ENCODE measurements at regions not wholly inside any gene's neighbourhood (a gene's known extent, or its start where the extent isn't known, plus 50 kb on each side); places are given as distances from the start of the nearest gene placed in this dataset.

DNA sequence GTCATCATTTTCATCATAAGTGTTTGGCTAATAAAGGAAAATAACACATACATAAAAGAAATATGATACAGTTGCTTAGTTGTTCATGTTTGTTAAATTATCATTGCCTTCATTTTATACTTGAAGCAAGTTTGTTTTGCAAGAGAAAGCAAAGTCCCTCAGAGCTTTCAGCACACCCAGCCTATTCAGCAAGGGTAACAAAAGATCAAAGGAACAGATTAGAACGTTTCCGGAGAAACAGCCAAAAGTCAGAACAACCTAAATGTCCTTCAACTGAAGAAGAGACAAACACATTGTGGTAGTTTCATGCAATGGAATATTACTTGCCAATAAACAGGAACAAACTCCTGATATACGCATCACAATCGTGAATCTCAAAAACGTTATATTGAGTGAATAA, 380.7 kb downstream of the MZT1 start:
- DNase-seq (ENCODE audit: low read depth in 2 of 2), result no peak

- no peak for DNase-seq (ENCODE audit: low read depth in 2 of 2)
Observed at GRCh38 chr13:72342364-72342763, 385.1 kb downstream of the MZT1 start.

- DNase-seq (ENCODE audit: low read depth in 2 of 2), result no peak
Observed at GRCh38 chr13:72341904-72342303, 385.5 kb downstream of the MZT1 start.

DNA sequence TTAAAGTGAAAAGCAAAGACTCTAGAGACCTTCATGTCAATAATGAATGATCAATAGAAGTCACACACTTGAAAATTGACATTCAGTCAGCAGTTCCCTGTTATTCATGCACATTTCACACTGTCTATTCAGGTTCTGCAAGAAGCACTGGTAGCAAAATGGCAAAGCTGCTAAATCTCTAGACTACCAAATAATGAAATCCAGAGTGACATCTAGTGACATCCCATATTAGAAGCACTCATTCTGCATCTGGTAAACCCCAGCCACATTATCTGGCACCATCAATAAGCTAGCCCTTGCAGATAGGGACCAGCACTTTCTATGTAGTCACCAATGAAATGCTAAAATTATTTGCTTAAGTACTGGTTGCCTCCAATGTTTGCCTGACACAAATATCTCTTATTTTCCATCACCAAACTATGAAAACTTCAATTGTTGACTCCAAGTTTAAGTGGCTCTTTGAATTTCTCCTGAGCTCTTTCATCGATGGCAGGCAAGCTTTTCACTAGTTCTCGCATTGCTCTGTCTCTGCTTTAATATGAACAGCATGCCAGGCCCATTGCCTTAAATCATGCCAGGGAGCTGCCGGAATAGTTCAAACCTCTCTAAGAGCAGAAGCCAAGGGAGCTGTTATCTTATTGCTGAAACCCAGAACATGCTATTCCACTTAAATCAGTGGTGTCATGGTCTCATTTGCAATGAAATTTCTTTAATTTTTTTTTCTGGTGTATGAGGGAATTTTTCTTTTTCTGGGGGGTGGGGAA, 409.9 kb downstream of the MZT1 start:
- DNase-seq (ENCODE audit: low read depth in 2 of 2), result no peak

DNA sequence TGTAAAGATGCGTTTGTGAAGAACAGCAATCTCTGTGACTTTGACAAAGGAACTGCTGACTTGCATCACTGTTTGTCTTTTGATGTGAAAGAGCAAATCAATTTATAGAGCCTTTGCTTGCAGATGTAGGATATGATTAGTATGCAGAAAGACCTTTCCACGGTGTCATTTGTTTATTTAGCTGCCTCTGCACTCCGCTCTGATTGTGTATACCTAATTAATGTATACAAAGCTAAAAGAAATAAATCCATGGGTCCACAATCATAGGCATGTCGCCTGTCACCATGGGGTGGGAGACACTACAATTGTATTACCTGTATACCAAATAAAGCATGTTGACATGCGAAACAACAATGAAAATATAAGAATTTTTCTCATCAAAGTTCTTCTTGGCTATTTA, 410.7 kb downstream of the MZT1 start:
- DNase-seq (ENCODE audit: low read depth in 2 of 2), result no peak

DNA sequence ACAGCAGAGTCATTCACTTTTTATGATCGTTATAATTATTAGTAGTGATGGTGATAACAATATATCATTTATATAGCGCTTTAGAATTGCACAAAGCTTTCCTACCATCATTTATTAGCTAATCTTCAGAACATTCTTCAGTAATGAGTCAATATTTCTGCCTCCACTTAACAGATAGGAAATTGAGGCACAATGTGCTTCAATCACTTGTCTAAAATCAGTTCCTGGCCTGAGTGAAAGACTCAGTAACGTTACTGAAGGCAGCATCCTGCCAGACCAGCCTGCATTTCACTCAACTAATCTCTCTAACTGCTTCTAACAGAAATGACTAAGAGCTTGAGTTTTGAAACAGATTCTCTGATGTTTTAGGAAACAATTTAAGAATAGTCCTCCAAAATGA, 412.1 kb downstream of the MZT1 start:
- DNase-seq (ENCODE audit: low read depth in 2 of 2), result no peak

DNA sequence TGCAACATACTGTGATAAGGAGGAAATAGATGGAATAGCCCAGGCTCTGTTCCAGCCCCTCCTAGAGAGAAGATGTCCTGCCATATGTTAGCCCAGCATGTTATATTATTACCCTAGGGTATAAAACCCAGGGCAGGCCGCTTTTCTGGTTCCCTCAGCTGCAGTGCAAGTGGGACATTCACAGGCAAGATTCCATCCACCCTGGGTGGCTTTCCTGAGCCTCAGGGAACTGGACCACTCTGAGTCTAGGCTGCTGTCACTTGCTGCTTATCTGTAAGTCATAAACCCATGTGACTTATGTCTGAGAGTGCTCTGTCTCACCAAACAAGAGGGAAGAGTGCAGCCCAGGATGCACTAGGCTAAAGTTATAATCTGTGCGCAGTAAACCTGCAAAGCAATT, 413.2 kb downstream of the MZT1 start:
- DNase-seq (ENCODE audit: low read depth in 2 of 2), result no peak

- DNase-seq (ENCODE audit: low read depth in 2 of 2), result no peak
Observed at GRCh38 chr13:72313546-72313945, 413.9 kb downstream of the MZT1 start.

DNA sequence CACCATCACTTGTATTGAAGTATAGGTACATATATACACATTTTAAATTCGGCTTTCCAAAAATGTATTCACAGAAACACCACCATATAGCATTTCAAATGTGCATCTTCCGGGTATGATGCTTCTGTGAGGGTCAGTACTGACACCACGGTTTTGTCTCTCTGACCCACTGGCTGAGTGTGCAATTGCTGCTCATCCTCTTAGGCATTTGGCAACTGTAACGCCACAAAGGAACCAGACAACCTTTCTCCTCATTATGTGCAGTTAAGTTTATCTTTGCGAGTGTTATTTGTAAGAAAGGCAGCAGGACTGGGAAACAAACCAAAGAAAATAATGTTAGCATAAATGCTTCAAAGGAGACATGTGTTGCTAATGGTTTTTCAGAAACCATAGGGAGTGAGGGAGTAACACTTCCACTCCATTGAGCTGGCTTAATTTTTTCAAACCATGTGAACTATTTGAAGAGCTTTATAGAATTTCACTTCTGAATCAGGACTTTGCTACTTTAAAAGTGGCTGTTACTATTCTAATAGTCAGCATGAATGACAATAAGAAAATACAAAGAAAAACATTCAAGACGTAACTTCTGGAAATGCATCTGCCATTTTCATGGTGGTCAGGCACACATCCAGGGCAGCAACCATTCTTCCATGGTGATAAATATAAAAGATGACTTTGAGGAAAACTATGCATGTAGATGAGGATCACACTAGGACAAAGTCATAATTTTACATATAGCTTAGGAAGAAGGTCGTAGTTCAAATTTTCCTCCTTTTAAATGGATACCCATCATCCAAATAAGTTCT, 423.3 kb downstream of the MZT1 start:
- no peak for DNase-seq (ENCODE audit: low read depth in 2 of 2)

GRCh38 chr13:72296246-72296645, 429.2 kb upstream of the DACH1 start:
- no peak for DNase-seq (ENCODE audit: low read depth in 2 of 2)

DNA sequence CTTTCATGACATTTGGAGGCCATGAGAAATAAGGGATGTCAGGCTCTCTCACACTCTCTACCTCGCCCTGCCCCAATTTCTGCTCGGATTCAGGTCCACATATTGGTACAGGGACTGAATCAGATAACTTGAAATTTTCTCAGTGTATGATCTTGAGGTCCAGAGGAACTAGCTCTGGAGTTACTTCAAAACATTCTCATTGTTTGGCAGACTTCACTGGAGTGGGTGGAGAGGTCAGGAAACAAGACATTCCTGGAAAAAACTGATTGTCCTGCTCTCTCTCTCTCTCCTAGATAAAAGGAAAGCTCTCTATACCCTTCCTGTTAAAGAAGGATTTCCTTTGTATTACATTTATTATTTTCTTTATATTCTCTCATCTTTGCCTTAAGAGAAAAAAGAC, 428.1 kb upstream of the DACH1 start:
- DNase-seq (ENCODE audit: low read depth in 2 of 2), result no peak

- no peak for DNase-seq (ENCODE audit: low read depth in 2 of 2)
Observed at GRCh38 chr13:72293206-72293605, 426.2 kb upstream of the DACH1 start.

DNA sequence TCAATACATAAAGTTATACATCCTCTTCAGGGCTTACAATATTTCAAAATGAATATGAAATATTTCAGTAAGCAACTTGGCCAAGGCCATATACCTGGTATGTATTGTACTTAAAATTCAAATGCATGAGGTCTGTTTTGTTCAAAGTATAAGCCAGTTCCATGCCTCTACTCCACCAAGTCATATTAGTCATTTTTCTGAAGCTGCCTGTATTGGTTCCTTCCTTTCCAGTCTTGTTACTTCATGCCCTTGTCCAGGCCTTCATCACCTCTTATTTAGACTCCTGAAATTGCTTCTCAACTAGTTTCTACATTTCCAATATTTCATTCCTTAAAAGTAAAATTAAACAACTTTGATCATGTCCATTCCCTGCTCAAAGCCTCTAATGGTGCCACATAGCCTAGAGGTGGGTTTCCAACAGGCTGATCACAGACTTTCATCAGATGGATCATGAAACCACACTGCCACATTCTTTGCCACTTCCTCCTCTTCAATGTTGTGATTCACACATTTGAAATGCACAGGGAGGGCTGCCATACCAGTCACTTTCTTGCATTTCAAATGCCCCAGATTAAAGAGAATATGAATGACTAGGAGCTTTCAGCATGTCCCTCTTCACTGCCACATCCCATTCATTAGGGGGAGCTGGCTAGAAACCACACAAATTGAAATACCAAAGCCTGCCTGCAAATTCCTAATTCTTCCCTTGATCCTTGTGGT, 424.1 kb upstream of the DACH1 start:
- DNase-seq (ENCODE audit: low read depth in 2 of 2), result no peak

DNA sequence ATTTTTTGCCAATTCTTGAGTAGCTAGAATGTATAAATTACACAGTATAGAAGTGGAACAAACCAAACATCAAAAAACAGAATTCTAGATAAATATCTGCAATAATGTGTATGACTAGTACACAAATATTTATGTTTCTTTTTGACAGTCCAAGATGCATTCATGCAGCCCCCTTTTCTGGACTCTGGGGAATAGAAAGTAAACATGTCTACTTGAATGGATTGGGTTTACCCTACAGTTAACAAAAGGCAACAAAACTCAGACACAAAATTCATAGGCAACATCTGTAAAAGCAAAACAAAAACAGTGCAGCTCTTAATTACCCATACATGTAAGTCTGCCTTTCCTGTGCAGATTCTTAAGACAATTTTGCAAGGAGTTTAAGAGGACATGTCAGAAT, 419.4 kb upstream of the DACH1 start:
- DNase-seq (ENCODE audit: low read depth in 2 of 2), result no peak

DNA sequence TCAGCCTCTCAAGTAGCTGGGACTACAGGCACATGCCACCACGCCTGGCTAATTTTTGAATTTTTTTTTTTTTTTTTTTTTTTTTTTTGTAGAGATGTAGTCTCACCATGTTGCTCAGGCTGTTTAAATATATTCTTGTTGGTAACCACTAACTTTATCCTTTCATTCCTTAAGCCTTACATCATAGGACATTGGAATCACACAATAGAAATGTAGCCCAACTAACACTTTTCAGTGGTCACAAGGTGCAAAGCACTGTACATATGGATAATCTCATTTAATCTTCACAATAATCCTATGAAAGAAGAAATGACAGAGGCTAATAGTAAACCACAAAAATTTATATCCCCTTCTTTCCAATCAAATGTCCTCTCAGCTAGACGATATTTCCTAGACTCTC, 417.8 kb upstream of the DACH1 start:
- DNase-seq (ENCODE audit: low read depth in 2 of 2), result no peak

- no peak for DNase-seq (ENCODE audit: low read depth in 2 of 2)
Observed at GRCh38 chr13:72261732-72262131, 394.7 kb upstream of the DACH1 start.

DNA sequence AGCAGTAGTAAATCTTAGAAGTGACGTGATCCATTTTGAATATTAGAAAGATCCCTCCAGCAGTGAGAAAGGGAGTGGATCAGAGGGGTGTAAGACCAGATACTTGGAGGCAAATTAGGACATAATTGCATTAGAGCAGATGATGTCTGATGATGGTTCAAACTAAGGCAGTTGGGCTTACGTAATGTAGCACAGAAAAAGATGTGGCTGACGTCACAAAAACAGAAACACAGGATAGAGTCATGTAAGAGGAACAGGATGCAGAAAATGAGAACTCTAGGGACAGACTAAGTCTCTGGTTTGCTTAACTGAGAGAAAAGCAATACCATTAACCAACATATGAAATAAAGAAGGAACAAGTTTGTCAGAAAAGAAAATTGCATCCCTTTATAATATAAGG, 392.5 kb upstream of the DACH1 start:
- DNase-seq (ENCODE audit: low read depth in 2 of 2), result no peak

DNA sequence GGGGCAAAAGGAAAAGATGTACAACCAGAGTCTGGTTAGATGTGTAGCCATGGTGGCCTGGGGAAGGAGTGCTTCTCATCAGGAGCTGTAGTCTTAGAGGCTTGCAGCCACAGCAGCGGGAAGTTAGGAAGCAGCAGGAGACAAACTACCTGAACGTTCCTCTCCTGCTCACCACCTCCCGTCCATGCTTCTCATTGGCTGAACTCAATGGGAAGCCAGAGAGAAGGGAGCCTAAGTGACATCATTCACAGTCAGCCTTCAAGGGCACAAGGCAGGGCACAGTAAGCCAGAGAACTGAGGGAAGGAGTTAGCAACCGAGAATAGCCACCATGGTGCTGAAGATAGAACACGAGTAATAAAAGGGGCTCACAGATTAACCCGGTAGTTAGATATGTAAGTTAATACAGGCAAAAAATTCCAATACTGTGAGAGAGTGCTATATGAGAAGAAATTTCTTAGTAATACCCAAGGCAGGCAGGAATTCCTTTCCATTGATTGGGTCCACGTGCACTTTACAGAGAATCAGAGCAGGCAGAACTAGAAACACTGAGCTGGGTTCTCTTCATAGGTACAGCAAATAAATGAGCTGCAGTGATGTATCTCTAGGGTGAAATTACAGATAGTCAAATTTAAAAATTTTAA, 391.5 kb upstream of the DACH1 start:
- DNase-seq (ENCODE audit: low read depth in 2 of 2), result no peak

DNA sequence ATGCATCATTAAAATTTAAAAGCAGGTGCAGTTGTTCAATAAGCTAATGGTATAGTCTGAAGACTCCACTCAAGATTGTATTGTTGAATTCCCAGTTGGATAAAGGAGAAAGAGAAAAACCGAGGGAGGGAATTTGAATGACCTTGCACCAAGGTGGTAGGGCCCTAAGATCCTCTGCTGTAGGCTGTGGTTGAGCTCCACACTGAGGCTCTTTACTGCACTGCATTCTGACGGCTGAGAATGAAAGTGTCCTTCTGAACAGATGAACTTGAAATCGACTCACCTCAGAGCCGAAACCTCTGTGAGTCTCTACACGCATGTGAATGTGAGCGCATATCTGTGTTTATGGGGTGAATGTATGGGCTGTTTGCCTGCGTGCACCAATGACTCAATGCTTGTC, 388.9 kb upstream of the DACH1 start:
- no peak for DNase-seq (ENCODE audit: low read depth in 2 of 2)

- no peak for DNase-seq (ENCODE audit: low read depth in 2 of 2)
Observed at GRCh38 chr13:72253754-72254153, 386.8 kb upstream of the DACH1 start.

DNA sequence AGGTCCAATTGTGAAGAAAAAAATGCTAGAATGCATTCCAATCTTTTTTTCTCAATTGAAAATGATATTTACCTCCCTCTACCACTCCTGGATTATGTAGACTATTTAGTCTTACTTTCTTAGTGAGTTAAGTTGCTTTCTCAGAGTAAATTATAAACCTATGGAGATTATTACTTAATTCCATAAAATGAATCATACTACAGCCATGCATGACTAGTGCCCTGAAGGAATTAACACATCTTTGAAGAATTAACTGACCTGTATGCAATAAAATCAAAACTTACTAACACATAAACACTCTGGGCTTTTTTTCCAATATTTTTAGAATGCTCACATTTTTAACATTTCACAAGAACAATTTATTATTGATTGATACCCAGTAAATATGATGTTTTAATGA, 379.4 kb upstream of the DACH1 start:
- DNase-seq (ENCODE audit: low read depth in 2 of 2), result no peak

DNA sequence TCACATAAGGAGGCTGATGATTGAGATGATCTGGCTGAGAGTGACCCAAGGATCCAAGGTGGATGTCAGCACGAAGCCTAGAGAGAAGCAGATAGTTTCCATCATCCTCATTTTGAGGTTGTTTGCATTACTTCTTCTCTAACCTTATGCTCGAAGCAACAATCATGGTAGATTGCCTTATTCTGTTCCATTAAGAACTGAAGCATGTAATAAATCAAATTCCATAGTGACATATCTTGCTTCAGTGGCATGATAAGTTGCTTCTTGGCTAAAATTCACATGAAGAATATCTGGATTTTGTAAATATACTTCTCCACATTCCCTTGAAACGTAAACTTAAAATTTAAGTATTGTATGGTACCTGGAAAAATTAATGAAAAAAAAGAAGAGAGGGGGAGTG, 377.8 kb upstream of the DACH1 start:
- DNase-seq (ENCODE audit: low read depth in 2 of 2), result no peak

Measured in activated CD4-positive, alpha-beta T cell treated with anti-CD3 and anti-CD28 coated beads for 24 hours (primary cell).